ENCODE measurements at regions not wholly inside any gene's neighbourhood (a gene's known extent, or its start where the extent isn't known, plus 50 kb on each side); places are given as distances from the start of the nearest gene placed in this dataset.
"Not testable (repeated sequence)": the region's sequence is repeated elsewhere in the genome, so short reads cannot be mapped to it uniquely, and the experiment has no call there.

- Histone ChIP-seq H3F3A (replicated peaks; ENCODE audit: insufficient read depth) (no peaks in the 10 kb centered on the region), H3K4me2 (no peak overlapping the region), H3K79me2 (ENCODE audit: insufficient read depth) (no peaks in the 10 kb centered on the region), H3K4me3 (ENCODE audit: low read depth in 2 of 2, low read length in 1 of 2) (no peak overlapping the region), H3K27ac (ENCODE audit: low read depth in 2 of 2, low read length in 1 of 2) (no peak overlapping the region), H3K9me2 (no peaks in the 10 kb centered on the region), H2AFZ (ENCODE audit: low read depth) (no peak overlapping the region), H4K20me1 (ENCODE audit: insufficient read depth) (no peaks in the 10 kb centered on the region), H3K9me3 (no peaks in the 10 kb centered on the region), H3K9ac (no peak overlapping the region), H3K36me3 (replicated peaks in 1 of 2; ENCODE audit: control insufficient read depth in 1 of 2, insufficient read depth in 2 of 2, low read length in 1 of 2) (no peaks in the 10 kb centered on the region), H3K27me3 (ENCODE audit: insufficient read depth) (no peaks in the 10 kb centered on the region), H3K4me1 (ENCODE audit: control insufficient read depth in 1 of 2, insufficient read depth in 2 of 2, low read depth in 1 of 2, low read length in 1 of 2) (peaks cover 0 to 9% of the 10 kb centered on the region in 2 experiments; a peak in 2 of 4 replicates)
- TF ChIP-seq RAD21 (IDR thresholded peaks at IDR 0.05; ENCODE audit: low read length) = peak; percentile 37; the same call in 1 of the 2 replicates
- TF ChIP-seq POLR2AphosphoS5 (IDR thresholded peaks at IDR 0.05; ENCODE audit: low read depth, low read length) = no peak
- TF ChIP-seq SIN3A (IDR thresholded peaks at IDR 0.05; ENCODE audit: borderline replicate concordance, low read depth, low read length) = no peak
- no peak for TF ChIP-seq MEF2A (IDR thresholded peaks at IDR 0.05; ENCODE audit: borderline replicate concordance, low read depth)
- DNase-seq = peak; percentile 32
- WGBS (ENCODE audit: low lambda C conversion rate) = 48% methylated on average over 7 of the region's 7 CpGs
- CTCF ChIA-PET = interaction anchor here (1.3 kb wide), 1 partner anchor 20 kb away, joined by 3 read pairs; no protein-coding TSS in a partner anchor
- POLR2A ChIA-PET = no interaction called here
Measured at GRCh38 chr19:37309834-37310575, 60.9 kb upstream of the ZNF527 start.

GRCh38 chr19:37312531-37313334 lies 58.2 kb upstream of the ZNF527 start:
- H3K36me3 ChIP-seq (replicated peaks in 1 of 2; ENCODE audit: control insufficient read depth in 1 of 2, insufficient read depth in 2 of 2, low read length in 1 of 2); H3K27me3 ChIP-seq (ENCODE audit: insufficient read depth); CTCF ChIA-PET; H3K9me2 ChIP-seq; H3K9me3 ChIP-seq; H4K20me1 ChIP-seq (ENCODE audit: insufficient read depth); H3F3A ChIP-seq (replicated peaks; ENCODE audit: insufficient read depth); H3K4me1 ChIP-seq (ENCODE audit: control insufficient read depth in 1 of 2, insufficient read depth in 2 of 2, low read depth in 1 of 2, low read length in 1 of 2); H3K79me2 ChIP-seq (ENCODE audit: insufficient read depth); POLR2A ChIA-PET; H3K9ac ChIP-seq: not testable (repeated sequence)
- H3K27ac ChIP-seq (ENCODE audit: low read depth in 2 of 2, low read length in 1 of 2) = peak overlapping the region in 1 of 2 experiments; percentile 19; a peak in 1 of 4 replicates
- H3K4me2 ChIP-seq = peak overlapping the region; percentile 47; the same call in 1 of the 2 replicates
- H2AFZ ChIP-seq (ENCODE audit: low read depth) = peak overlapping the region; percentile 68; the same call in 1 of the 2 replicates
- TF ChIP-seq MXI1 (IDR thresholded peaks at IDR 0.05; ENCODE audit: low read depth, low read length) = 0 out of 2 replicates have a peak, but pooled peaks have one; percentile 15
- WGBS (ENCODE audit: low lambda C conversion rate) = 22% methylated on average over 26 of the region's 37 CpGs
- H3K4me3 ChIP-seq (ENCODE audit: low read depth in 2 of 2, low read length in 1 of 2) = peak overlapping the region; percentile 25 to 39; a peak in 3 of 4 replicates
- DNase-seq = peak; percentile 35

- H2AFZ ChIP-seq (ENCODE audit: low read depth) = no peak overlapping the region
- no peak overlapping the region for H3K9ac ChIP-seq
- TF ChIP-seq ZBTB33 (IDR thresholded peaks at IDR 0.05; ENCODE audit: borderline replicate concordance, low read depth) (no peak), REST (IDR thresholded peaks at IDR 0.05; ENCODE audit: low read depth, low read length) (no peak), TEAD4 (IDR thresholded peaks at IDR 0.05; ENCODE audit: borderline replicate concordance, insufficient read depth) (no peak), RFX5 (IDR thresholded peaks at IDR 0.05; ENCODE audit: low read length) (no peak), RXRA (IDR thresholded peaks at IDR 0.05; ENCODE audit: borderline replicate concordance, low read depth) (no peak), FOXJ3 (CRISPR knock-in tag; IDR thresholded peaks at IDR 0.05) (no peak), ELF1 (IDR thresholded peaks at IDR 0.05) (no peak), GABPA (IDR thresholded peaks at IDR 0.05; ENCODE audit: low read depth) (no peak), MEF2A (IDR thresholded peaks at IDR 0.05; ENCODE audit: borderline replicate concordance, low read depth) (no peak)
- no peaks in the 10 kb centered on the region for H4K20me1 ChIP-seq (ENCODE audit: insufficient read depth)
- ChIA-PET CTCF (no interaction called here), POLR2A (no interaction called here)
- H3K4me1 ChIP-seq (ENCODE audit: control insufficient read depth in 1 of 2, insufficient read depth in 2 of 2, low read depth in 1 of 2, low read length in 1 of 2) = peaks cover 0 to 9% of the 10 kb centered on the region in 2 experiments; a peak in 2 of 4 replicates
- H3F3A ChIP-seq (replicated peaks; ENCODE audit: insufficient read depth) = peaks cover 9% of the 10 kb centered on the region
- no peaks in the 10 kb centered on the region for H3K36me3 ChIP-seq (replicated peaks in 1 of 2; ENCODE audit: control insufficient read depth in 1 of 2, insufficient read depth in 2 of 2, low read length in 1 of 2)
- WGBS (ENCODE audit: low lambda C conversion rate) = 100% methylated on average over 1 of the region's 1 CpG
- H3K9me3 ChIP-seq = no peaks in the 10 kb centered on the region
- no peak for DNase-seq
- peak overlapping the region in 1 of 2 experiments; percentile 7; a peak in 1 of 4 replicates for H3K27ac ChIP-seq (ENCODE audit: low read depth in 2 of 2, low read length in 1 of 2)
- H3K4me2 ChIP-seq = peak overlapping the region; percentile 47; the same call in 1 of the 2 replicates
- no peaks in the 10 kb centered on the region for H3K9me2 ChIP-seq
- peak overlapping the region in 1 of 2 experiments; percentile 27; a peak in 1 of 4 replicates for H3K4me3 ChIP-seq (ENCODE audit: low read depth in 2 of 2, low read length in 1 of 2)
- peaks cover 6% of the 10 kb centered on the region for H3K79me2 ChIP-seq (ENCODE audit: insufficient read depth)
- no peaks in the 10 kb centered on the region for H3K27me3 ChIP-seq (ENCODE audit: insufficient read depth)
Measured at GRCh38 chr19:37313335-37313627, 57.6 kb upstream of the ZNF527 start.

Data from SK-N-SH (cell line).